ENCODE measurements at regions not wholly inside any gene's neighbourhood (a gene's known extent, or its start where the extent isn't known, plus 50 kb on each side); places are given as distances from the start of the nearest gene placed in this dataset.

- TF ChIP-seq, protein P1, sequence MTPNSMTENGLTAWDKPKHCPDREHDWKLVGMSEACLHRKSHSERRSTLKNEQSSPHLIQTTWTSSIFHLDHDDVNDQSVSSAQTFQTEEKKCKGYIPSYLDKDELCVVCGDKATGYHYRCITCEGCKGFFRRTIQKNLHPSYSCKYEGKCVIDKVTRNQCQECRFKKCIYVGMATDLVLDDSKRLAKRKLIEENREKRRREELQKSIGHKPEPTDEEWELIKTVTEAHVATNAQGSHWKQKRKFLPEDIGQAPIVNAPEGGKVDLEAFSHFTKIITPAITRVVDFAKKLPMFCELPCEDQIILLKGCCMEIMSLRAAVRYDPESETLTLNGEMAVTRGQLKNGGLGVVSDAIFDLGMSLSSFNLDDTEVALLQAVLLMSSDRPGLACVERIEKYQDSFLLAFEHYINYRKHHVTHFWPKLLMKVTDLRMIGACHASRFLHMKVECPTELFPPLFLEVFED (CRISPR knock-in tag; conservative IDR thresholded peaks at IDR 0.05), result no peak
- TF ChIP-seq TRIM24 (IDR thresholded peaks at IDR 0.05) (no peak), USF1 (CRISPR knock-in tag; IDR thresholded peaks at IDR 0.05) (no peak), CHD1 (IDR thresholded peaks at IDR 0.05; ENCODE audit: low read length) (no peak), KAT8 (IDR thresholded peaks at IDR 0.05; ENCODE audit: low read depth) (no peak), EWSR1 (IDR thresholded peaks at IDR 0.05; ENCODE audit: borderline replicate concordance, low read depth, partially characterized antibody) (no peak), PHF8 (IDR thresholded peaks at IDR 0.05; ENCODE audit: borderline replicate concordance, low read length) (peak; percentile 23; the same call in 1 of the 2 replicates), MEF2A (IDR thresholded peaks at IDR 0.05; ENCODE audit: control insufficient read depth, low read depth, low read length) (no peak), JUND (IDR thresholded peaks at IDR 0.05; ENCODE audit: borderline replicate concordance, low read depth, low read length) (peak; percentile 34; the same call in 1 of the 2 replicates), JUND (tag; IDR thresholded peaks at IDR 0.05; ENCODE audit: borderline replicate concordance, low read depth, low read length) (peak; percentile 35; the same call in 1 of the 3 replicates), GATA2 (CRISPR knock-in tag; IDR thresholded peaks at IDR 0.05) (no peak), JUN (IDR thresholded peaks at IDR 0.05; ENCODE audit: borderline replicate concordance, low read depth, low read length) (no peak), JUN (CRISPR knock-in tag; IDR thresholded peaks at IDR 0.05; ENCODE audit: borderline replicate concordance) (no peak), TEAD1 (CRISPR knock-in tag; IDR thresholded peaks at IDR 0.05) (no peak)
- TF ChIP-seq, protein P2, sequence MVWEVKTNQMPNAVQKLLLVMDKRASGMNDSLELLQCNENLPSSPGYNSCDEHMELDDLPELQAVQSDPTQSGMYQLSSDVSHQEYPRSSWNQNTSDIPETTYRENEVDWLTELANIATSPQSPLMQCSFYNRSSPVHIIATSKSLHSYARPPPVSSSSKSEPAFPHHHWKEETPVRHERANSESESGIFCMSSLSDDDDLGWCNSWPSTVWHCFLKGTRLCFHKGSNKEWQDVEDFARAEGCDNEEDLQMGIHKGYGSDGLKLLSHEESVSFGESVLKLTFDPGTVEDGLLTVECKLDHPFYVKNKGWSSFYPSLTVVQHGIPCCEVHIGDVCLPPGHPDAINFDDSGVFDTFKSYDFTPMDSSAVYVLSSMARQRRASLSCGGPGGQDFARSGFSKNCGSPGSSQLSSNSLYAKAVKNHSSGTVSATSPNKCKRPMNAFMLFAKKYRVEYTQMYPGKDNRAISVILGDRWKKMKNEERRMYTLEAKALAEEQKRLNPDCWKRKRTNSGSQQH (CRISPR knock-in tag; IDR thresholded peaks at IDR 0.05), result no peak
- TF ChIP-seq, protein P3, sequence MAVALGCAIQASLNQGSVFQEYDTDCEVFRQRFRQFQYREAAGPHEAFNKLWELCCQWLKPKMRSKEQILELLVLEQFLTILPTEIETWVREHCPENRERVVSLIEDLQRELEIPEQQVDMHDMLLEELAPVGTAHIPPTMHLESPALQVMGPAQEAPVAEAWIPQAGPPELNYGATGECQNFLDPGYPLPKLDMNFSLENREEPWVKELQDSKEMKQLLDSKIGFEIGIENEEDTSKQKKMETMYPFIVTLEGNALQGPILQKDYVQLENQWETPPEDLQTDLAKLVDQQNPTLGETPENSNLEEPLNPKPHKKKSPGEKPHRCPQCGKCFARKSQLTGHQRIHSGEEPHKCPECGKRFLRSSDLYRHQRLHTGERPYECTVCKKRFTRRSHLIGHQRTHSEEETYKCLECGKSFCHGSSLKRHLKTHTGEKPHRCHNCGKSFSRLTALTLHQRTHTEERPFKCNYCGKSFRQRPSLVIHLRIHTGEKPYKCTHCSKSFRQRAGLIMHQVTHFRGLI (CRISPR knock-in tag; IDR thresholded peaks at IDR 0.05), result no peak
- TF ChIP-seq, protein P4, sequence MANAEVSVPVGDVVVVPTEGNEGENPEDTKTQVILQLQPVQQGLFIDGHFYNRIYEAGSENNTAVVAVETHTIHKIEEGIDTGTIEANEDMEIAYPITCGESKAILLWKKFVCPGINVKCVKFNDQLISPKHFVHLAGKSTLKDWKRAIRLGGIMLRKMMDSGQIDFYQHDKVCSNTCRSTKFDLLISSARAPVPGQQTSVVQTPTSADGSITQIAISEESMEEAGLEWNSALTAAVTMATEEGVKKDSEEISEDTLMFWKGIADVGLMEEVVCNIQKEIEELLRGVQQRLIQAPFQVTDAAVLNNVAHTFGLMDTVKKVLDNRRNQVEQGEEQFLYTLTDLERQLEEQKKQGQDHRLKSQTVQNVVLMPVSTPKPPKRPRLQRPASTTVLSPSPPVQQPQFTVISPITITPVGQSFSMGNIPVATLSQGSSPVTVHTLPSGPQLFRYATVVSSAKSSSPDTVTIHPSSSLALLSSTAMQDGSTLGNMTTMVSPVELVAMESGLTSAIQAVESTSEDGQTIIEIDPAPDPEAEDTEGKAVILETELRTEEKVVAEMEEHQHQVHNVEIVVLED (CRISPR knock-in tag; IDR thresholded peaks at IDR 0.05), result 0 out of 2 replicates have a peak, but pooled peaks have one; percentile 10
- TF ChIP-seq, protein P5, sequence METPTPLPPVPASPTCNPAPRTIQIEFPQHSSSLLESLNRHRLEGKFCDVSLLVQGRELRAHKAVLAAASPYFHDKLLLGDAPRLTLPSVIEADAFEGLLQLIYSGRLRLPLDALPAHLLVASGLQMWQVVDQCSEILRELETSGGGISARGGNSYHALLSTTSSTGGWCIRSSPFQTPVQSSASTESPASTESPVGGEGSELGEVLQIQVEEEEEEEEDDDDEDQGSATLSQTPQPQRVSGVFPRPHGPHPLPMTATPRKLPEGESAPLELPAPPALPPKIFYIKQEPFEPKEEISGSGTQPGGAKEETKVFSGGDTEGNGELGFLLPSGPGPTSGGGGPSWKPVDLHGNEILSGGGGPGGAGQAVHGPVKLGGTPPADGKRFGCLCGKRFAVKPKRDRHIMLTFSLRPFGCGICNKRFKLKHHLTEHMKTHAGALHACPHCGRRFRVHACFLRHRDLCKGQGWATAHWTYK (CRISPR knock-in tag; IDR thresholded peaks at IDR 0.05), result no peak
These were observed 148.3 kb downstream of the SMAD6 start (continued) for GRCh38 chr15:66850078-66850991.
